Tibial artery (tissue), 4 donors: ENCODE measurements at regions not wholly inside any gene's neighbourhood (a gene's known extent, or its start where the extent isn't known, plus 50 kb on each side); places are given as distances from the start of the nearest gene placed in this dataset.
"Not testable (repeated sequence)": the region's sequence is repeated elsewhere in the genome, so short reads cannot be mapped to it uniquely, and the experiment has no call there.

Experiments
- DNase-seq, 2 donors: peaks; one replicate each; pipeline ENCODE4 v3.0.0-alpha.2; 2019
- H3K27ac ChIP-seq, 2 donors: fragments of 200-600 bp; sonication (generic) in 1 of 2; 1 replicate in 1 of 2; 2 replicates in 1 of 2; pipeline ENCODE4 v1.5.1; 2018 to 2019; ENCODE audit warnings: mild to moderate bottlenecking in 1 of 2
- H3K27me3 ChIP-seq, 2 donors: fragments of 200-600 bp; sonication (generic) in 1 of 2; one replicate each; pipeline versions ENCODE4 v1.5.1 to v1.6.0; 2016 to 2019
- H3K36me3 ChIP-seq, 3 donors: fragments of 200-600 bp; sonication (generic) in 2 of 3; one replicate each; pipeline ENCODE4 v1.5.1; 2016 to 2019; ENCODE audit warnings: mild to moderate bottlenecking in 2 of 3
- H3K4me1 ChIP-seq, 4 donors: fragments of 200-600 bp; sonication (generic) in 2 of 4; 1 replicate in 3 of 4; 2 replicates in 1 of 4; pipeline ENCODE4 v1.5.1; 2016 to 2019
- H3K4me3 ChIP-seq, 2 donors: fragments of 200-600 bp; sonication (generic) in 1 of 2; 1 replicate in 1 of 2; 2 replicates in 1 of 2; pipeline ENCODE4 v1.5.1; 2018 to 2019; ENCODE audit warnings: mild to moderate bottlenecking in 2 of 2
- H3K9me3 ChIP-seq, 3 donors: fragments of 200-600 bp; sonication (generic) in 1 of 3; one replicate each; pipeline ENCODE4 v1.5.1; 2016 to 2019
- intact Hi-C: fragments of 100-400 bp; cut with DNase I; formaldehyde crosslinking; loops from one replicate; pipeline ENCODE4 v1.15.0; 2023; ENCODE audit warnings: low total_unique reads
- TF ChIP-seq, protein P1 (sequence below), 2 experiments: fragments of 200-600 bp in 1 of 2; fragments of 450-650 bp in 1 of 2; IDR thresholded peaks; one replicate each; pipeline ENCODE4 v1.5.1; 2017 to 2019; ENCODE audit warnings: antibody characterized with exemption in 2 of 2, mild to moderate bottlenecking in 1 of 2, moderate library complexity in 1 of 2

DNA sequence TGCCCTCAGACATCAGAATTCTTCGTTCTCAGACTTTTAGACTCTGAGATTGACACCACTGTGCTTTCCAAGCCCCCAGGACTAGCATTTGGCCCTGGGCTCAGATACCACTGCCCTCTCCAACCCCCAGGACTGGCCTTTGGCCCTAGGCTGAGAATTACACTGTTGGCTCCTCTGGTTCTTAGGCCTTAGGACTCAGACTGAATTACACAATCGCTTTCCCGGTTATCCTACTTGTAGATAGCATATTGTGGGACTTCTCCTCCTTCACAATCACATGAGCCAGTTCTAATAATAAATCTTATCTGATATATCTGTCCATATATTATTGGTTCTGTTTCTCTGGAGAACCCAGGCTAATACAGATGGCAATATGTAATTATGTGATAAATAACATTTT, 1725.5 kb downstream of the GRIK2 start:
- Histone ChIP-seq H3K27ac (no peak overlapping the region), H3K9me3 (no peaks in the 10 kb centered on the region)

DNA sequence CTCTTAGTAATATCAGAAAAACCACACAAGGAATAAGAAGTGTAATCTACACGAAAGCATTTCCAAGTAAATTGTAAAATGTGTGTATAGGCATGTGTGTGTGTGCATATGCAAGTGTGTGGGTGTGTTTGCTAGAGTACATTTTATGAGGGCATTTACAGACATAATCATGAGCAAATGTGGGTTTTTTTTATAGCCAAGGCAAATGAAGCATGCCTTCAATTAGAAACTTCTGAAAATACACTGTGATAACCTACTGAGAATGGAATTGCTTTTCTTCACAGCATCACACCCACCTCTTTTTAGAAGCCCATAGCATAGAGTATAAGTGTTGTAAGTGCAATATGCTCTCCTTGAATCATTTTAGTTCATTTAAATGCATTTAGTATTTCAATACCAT, 1721.1 kb downstream of the GRIK2 start:
- intact Hi-C loops = no loop called here
- no peak overlapping the region for H3K4me3 ChIP-seq
- H3K4me1 ChIP-seq = peaks cover 0 to 7% (median 0%) of the 10 kb centered on the region in 4 donors
- H3K27me3 ChIP-seq = no peaks in the 10 kb centered on the region
- TF ChIP-seq, protein P1, sequence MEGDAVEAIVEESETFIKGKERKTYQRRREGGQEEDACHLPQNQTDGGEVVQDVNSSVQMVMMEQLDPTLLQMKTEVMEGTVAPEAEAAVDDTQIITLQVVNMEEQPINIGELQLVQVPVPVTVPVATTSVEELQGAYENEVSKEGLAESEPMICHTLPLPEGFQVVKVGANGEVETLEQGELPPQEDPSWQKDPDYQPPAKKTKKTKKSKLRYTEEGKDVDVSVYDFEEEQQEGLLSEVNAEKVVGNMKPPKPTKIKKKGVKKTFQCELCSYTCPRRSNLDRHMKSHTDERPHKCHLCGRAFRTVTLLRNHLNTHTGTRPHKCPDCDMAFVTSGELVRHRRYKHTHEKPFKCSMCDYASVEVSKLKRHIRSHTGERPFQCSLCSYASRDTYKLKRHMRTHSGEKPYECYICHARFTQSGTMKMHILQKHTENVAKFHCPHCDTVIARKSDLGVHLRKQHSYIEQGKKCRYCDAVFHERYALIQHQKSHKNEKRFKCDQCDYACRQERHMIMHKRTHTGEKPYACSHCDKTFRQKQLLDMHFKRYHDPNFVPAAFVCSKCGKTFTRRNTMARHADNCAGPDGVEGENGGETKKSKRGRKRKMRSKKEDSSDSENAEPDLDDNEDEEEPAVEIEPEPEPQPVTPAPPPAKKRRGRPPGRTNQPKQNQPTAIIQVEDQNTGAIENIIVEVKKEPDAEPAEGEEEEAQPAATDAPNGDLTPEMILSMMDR (IDR thresholded peaks at IDR 0.05) = no peak
- DNase-seq = no peak
- no peaks in the 10 kb centered on the region for H3K9me3 ChIP-seq
- no peak overlapping the region for H3K27ac ChIP-seq
- H3K36me3 ChIP-seq = no peaks in the 10 kb centered on the region

More for the DNA sequence above, 1725.5 kb downstream of the GRIK2 start:
- intact Hi-C loops = no loop called here
- Histone ChIP-seq H3K27me3 (no peaks in the 10 kb centered on the region), H3K36me3 (no peaks in the 10 kb centered on the region), H3K4me1 (no peaks in the 10 kb centered on the region), H3K4me3 (no peak overlapping the region)
- no peak for DNase-seq
- TF ChIP-seq, protein P1 (IDR thresholded peaks at IDR 0.05) = no peak

DNA sequence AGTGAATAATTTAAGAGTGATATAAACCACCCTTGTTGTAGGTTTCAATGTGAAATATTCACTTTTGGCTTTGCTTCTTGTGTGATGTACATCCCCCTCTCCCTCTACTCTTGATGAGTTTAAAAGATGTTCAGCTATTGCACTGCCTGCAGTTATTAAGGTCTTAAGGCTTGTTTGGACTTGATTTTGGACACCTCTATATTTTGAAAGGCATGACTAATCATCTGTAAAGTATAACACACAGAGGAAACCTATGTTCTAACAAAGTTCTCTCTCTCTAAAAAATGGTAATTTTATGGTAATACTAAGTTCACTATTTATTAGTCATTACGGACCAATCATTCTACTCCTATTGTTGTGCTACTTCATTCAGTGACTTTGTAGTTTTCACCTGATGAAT, 1719.9 kb downstream of the GRIK2 start:
- H3K4me1 ChIP-seq = peaks cover 0 to 7% (median 0%) of the 10 kb centered on the region in 4 donors
- intact Hi-C loops = no loop called here
- no peak overlapping the region for H3K4me3 ChIP-seq
- TF ChIP-seq, protein P1 (IDR thresholded peaks at IDR 0.05) = no peak
- no peaks in the 10 kb centered on the region for H3K36me3 ChIP-seq
- DNase-seq = no peak
- no peaks in the 10 kb centered on the region for H3K9me3 ChIP-seq
- no peak overlapping the region for H3K27ac ChIP-seq
- H3K27me3 ChIP-seq = no peaks in the 10 kb centered on the region

DNA sequence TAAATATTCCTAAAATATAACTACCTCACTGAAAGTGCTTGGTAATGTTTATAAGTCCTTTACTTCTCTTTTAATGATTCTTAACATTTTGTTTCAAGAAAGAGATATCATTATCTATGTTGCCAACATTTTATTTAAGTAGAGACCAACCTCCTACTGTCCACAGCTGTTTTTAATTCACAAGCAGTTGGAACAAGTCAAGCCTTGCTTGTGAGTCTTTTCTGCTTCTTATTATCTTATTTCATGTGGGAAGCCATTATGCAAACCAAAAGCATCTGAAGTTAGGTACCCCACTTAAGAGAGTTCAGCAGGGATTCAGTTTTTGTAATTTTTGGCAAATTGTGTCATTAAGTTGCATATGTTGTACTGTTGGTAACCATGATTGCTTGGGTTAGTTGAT, 1714.5 kb downstream of the GRIK2 start:
- no peaks in the 10 kb centered on the region for H3K9me3 ChIP-seq
- no peak overlapping the region for H3K4me3 ChIP-seq
- H3K27ac ChIP-seq = no peak overlapping the region
- no peak for DNase-seq
- no peaks in the 10 kb centered on the region for H3K27me3 ChIP-seq
- H3K36me3 ChIP-seq = no peaks in the 10 kb centered on the region
- TF ChIP-seq, protein P1 (IDR thresholded peaks at IDR 0.05) = no peak
- H3K4me1 ChIP-seq = peaks cover 0 to 26% (median 3%) of the 10 kb centered on the region in 4 donors
- intact Hi-C loops = no loop called here

DNA sequence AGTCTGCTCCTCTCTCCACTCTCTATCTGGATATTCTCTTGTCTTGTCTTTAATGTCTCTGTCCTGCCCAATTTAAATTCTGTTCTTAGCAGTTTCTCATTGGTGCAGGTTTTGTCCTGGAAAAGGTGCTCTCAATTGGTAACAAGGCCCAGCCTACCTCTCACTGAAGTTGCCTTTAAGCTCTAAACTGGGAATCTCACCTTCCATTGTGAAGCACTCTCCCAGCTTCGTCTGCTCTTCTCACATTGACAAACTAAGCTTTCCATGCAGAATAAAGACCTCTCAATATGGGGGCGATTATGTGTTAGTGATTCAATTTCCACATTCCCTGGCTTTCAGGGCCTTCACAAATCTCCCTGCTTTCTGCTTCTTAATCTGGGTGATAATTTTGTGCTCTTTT, 1712.2 kb downstream of the GRIK2 start:
- peaks cover 0 to 4% (median 0%) of the 10 kb centered on the region in 3 donors for H3K9me3 ChIP-seq
- no peak overlapping the region for H3K27ac ChIP-seq
- H3K4me1 ChIP-seq = peaks cover 0 to 19% (median 3%) of the 10 kb centered on the region in 4 donors
- no peak overlapping the region for H3K4me3 ChIP-seq
- DNase-seq = no peak
- TF ChIP-seq, protein P1 (IDR thresholded peaks at IDR 0.05) = no peak
- intact Hi-C loops = no loop called here
- H3K36me3 ChIP-seq = no peaks in the 10 kb centered on the region
- H3K27me3 ChIP-seq = no peaks in the 10 kb centered on the region

DNA sequence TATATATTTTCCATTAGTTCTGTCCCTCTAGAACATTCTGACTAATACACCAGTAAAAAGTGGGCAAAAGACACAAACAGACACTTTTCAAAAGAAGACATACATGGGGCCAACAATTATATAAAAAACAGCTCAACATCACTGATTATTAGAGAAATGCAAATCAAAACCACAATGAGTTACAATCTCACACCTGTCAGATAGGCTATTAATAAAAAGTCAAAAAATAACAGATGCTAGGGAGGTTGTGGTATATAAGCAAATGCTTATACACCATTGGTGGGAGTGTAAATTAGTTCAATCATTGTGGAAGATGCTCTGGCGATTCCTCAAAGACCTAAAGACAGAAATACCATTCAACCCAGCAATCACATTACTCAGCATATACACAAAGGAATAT, 1707.8 kb downstream of the GRIK2 start:
- TF ChIP-seq, protein P1 (IDR thresholded peaks at IDR 0.05) = no peak
- no peak overlapping the region for H3K4me3 ChIP-seq
- peaks cover 0 to 19% (median 3%) of the 10 kb centered on the region in 4 donors for H3K4me1 ChIP-seq
- H3K27me3 ChIP-seq = no peaks in the 10 kb centered on the region
- no peaks in the 10 kb centered on the region for H3K36me3 ChIP-seq
- intact Hi-C loops = no loop called here
- no peak overlapping the region for H3K27ac ChIP-seq
- no peak for DNase-seq
- H3K9me3 ChIP-seq = peaks cover 0 to 4% (median 0%) of the 10 kb centered on the region in 3 donors

DNA sequence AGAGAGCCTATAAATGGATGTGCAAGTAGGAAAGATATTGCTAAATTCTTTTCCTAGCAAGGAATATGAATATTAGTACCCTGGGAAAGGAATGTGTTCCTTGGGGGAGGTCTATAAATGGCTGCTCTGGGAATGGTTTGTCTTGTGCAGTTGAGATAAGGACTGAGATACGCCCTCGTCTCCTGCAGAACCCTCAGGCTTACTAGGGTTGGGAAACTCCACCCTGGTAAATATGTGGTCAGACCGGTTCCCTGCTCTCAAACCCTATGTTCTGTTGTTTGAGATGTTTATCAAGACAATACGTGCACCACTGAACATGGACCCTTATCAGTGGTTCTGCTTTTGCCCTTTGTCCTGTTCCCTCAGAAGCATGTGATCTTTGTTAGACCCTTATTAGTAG, 1698.9 kb downstream of the GRIK2 start:
- H3K36me3 ChIP-seq, H3K4me3 ChIP-seq, H3K9me3 ChIP-seq, DNase-seq, H3K27me3 ChIP-seq, H3K27ac ChIP-seq, intact Hi-C loops, H3K4me1 ChIP-seq: not testable (repeated sequence)
